ENCODE measurements at regions not wholly inside any gene's neighbourhood (a gene's known extent, or its start where the extent isn't known, plus 50 kb on each side); places are given as distances from the start of the nearest gene placed in this dataset.

DNA sequence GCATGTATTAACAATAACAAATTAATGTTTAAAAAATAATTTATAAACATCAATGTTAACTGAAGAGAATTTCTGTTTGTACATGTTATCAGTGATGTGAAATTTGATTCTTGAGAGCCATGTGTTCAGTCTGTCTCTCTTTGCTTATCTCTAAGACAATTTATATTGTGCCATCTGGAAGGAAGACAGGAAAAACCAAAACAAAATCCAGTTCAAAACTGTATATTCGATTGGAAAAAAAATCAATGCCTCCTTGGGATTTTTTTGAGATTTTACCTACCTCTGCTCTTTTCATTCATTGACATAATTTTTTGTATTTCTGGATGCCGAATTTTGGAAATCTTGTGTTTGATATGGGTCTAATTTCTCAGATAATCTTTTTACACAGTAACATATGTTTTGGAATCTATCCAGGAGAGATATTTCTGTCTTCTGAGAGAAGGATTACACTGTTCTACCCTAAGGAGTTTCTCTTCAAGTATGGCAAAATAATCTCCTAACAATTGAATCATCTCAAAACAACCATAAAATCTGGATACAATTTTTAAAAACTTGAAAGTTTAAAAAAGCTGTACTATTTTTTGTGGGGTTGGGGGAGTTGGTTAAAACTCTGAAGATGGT, 311.9 kb upstream of the GNAI1 start:
- no peaks in the 10 kb centered on the region for H3K4me1 ChIP-seq (ENCODE audit: control insufficient read depth, extremely low read depth, insufficient read depth, low read length)
- H3K27ac ChIP-seq (ENCODE audit: insufficient read depth, low read depth, low read length) = no peak overlapping the region
- no TSS peak for BruUV-seq (replicated peaks)
- CTCF ChIA-PET = interaction anchor here (1.3 kb wide), 1 partner anchor 226 kb away, joined by 3 read pairs; no protein-coding TSS in a partner anchor
- intact Hi-C loops (cut with micrococcal nuclease) = no loop called here
- DNase-seq (ENCODE audit: low read depth, low spot score) = no peak
- TF ChIP-seq POLR2A (IDR thresholded peaks at IDR 0.05; ENCODE audit: low read depth, low read length) (no peak), JUN (IDR thresholded peaks at IDR 0.05; ENCODE audit: borderline replicate concordance, insufficient read depth, insufficient read length, low read depth) (no peak), POLR2AphosphoS5 (IDR thresholded peaks at IDR 0.05; ENCODE audit: insufficient read depth, low read depth, low read length) (no peak), MYC (IDR thresholded peaks at IDR 0.05; ENCODE audit: low read depth, low read length) (no peak), EZH2 (IDR thresholded peaks at IDR 0.05; ENCODE audit: borderline replicate concordance, low read depth, low read length, severe bottlenecking) (no peak), FOS (IDR thresholded peaks at IDR 0.05; ENCODE audit: borderline replicate concordance, insufficient read depth, low read length) (no peak), GATA2 (IDR thresholded peaks at IDR 0.05; ENCODE audit: insufficient read depth, insufficient read length, low read depth, low read length) (no peak)
- TF ChIP-seq, protein P1, sequence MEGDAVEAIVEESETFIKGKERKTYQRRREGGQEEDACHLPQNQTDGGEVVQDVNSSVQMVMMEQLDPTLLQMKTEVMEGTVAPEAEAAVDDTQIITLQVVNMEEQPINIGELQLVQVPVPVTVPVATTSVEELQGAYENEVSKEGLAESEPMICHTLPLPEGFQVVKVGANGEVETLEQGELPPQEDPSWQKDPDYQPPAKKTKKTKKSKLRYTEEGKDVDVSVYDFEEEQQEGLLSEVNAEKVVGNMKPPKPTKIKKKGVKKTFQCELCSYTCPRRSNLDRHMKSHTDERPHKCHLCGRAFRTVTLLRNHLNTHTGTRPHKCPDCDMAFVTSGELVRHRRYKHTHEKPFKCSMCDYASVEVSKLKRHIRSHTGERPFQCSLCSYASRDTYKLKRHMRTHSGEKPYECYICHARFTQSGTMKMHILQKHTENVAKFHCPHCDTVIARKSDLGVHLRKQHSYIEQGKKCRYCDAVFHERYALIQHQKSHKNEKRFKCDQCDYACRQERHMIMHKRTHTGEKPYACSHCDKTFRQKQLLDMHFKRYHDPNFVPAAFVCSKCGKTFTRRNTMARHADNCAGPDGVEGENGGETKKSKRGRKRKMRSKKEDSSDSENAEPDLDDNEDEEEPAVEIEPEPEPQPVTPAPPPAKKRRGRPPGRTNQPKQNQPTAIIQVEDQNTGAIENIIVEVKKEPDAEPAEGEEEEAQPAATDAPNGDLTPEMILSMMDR (IDR thresholded peaks at IDR 0.05; ENCODE audit: extremely low read depth in 1 of 2, insufficient read depth in 1 of 2, low read depth in 1 of 2, low read length in 2 of 2) = no peak
- TF ChIP-seq, protein P2, sequence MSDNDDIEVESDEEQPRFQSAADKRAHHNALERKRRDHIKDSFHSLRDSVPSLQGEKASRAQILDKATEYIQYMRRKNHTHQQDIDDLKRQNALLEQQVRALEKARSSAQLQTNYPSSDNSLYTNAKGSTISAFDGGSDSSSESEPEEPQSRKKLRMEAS (IDR thresholded peaks at IDR 0.05; ENCODE audit: insufficient read depth, insufficient read length) = no peak
- H2AFZ ChIP-seq (ENCODE audit: low read depth, low read length) = no peak overlapping the region
- FAIRE-seq = no peak
- POLR2A ChIA-PET = no interaction called here
- no peaks in the 10 kb centered on the region for H3K27me3 ChIP-seq (ENCODE audit: control insufficient read depth in 2 of 2, insufficient read depth in 2 of 2, low read length in 2 of 2)
- H3K4me2 ChIP-seq (ENCODE audit: insufficient read depth, low read length) = no peak overlapping the region
- dilution Hi-C loops (cut with MboI; ENCODE audit: extremely low pct_ligation_motif_present, low sequenced_read_pairs) = no loop called here
- H3K79me2 ChIP-seq (ENCODE audit: control insufficient read depth, insufficient read depth, low read length) = no peaks in the 10 kb centered on the region
- H3K9me3 ChIP-seq (replicated peaks; ENCODE audit: control insufficient read depth, insufficient read depth, low read length) = no peaks in the 10 kb centered on the region
- H3K9ac ChIP-seq (replicated peaks; ENCODE audit: extremely low read depth, insufficient read depth, low read length) = no peak overlapping the region
- H3K36me3 ChIP-seq (ENCODE audit: control insufficient read depth in 2 of 2, extremely low read depth in 1 of 2, insufficient read depth in 2 of 2, low read length in 2 of 2) = no peaks in the 10 kb centered on the region
- H4K20me1 ChIP-seq (replicated peaks; ENCODE audit: control insufficient read depth, extremely low read depth, insufficient read depth, low read length) = no peaks in the 10 kb centered on the region
- no peaks in the 10 kb centered on the region for H3K9me1 ChIP-seq (replicated peaks; ENCODE audit: control insufficient read depth, extremely low read depth, insufficient read depth, low read length)
- H3K4me3 ChIP-seq (replicated peaks in 1 of 3; ENCODE audit: insufficient read depth in 1 of 3, low read depth in 1 of 3, low read length in 3 of 3) = no peak overlapping the region

All from endothelial cell of umbilical vein (primary cell).